ENCODE measurements at regions not wholly inside any gene's neighbourhood (a gene's known extent, or its start where the extent isn't known, plus 50 kb on each side); places are given as distances from the start of the nearest gene placed in this dataset.

DNA sequence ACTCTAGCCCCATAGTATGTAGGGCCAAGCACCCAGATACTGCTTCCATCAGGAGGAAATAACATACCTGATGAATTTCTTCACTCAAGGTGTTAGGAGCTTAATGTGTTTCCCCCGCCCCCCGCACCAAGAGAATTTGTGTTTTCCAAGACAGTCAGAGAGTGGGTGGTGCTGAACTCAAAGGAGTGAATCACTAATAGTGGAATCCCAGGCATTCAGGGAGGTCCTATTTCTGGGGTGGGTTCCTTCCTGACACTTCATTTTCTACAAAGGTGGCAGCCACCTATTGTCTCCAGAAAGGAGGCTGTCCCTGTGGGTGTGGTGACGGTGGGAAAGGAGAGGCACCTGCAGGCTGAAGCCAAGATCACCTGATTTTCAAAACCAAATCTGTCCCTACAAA, 50.8 kb upstream of the ELF5 start:
- in situ Hi-C loops (cut with HindIII; ENCODE audit: low sequenced_read_pairs), result no loop called here
- no peak for DNase-seq (ENCODE audit: low spot score)

DNA sequence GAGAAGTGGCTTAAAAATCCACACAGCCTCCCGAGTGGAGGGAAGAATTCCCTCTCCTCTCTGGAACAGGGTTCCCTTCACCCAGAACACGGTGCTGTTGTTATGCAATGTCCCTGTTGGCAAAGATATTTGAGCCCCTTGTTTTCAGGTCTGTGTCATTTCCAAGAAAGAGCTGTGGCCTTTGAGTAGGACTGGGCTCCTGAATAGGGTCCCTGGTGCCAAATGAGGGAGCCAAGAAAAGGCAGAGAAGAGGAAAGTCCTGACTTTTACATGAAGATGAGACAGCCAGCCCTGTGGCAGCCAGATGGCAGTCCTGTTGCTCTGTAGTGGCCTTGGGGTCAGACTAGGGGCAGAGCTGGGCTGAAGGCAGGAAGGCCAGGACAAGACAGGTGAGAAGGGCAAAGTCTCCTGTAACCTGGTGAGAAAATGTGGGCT, 51.2 kb upstream of the ELF5 start:
- peak; percentile 32 for DNase-seq (ENCODE audit: low spot score)
- in situ Hi-C loops (cut with HindIII; ENCODE audit: low sequenced_read_pairs), result no loop called here

DNA sequence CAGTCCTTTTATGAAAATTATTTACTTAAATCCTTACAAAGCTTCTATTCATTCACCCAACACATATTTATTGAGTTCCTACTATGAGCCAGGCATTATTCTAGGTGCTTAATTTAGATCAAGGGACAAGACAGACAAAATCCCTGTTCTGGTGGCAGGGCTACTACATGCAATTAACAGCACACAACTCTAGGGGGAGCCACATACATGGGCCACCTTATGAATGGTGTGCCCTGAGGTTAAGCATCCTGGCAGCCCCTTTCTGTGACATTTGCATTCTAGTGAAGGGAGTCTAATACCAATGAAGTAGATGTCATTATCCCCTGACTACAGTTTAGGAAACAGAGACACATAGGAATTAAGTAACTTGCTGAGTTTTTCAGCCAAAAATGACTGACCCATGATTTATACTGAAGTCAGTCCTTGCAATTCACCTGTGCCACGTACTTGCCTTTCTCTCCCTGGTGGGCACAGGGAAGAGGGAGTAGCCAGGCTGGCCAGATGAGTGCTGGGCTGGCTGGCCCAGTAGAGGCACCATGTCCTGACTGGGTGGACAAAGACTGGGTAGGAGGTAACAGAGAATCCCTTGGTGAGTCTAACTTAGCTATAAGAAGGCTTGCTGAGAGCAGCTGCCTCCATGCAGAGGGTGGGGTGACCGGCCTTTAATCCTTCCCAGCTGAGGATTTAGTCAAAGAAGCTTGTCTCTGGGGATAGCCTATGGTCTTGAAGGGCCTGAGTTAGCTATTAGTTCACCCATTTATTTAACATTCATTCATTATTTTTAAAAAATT, 52.0 kb upstream of the ELF5 start:
- in situ Hi-C loops (cut with HindIII; ENCODE audit: low sequenced_read_pairs), result no loop called here
- DNase-seq (ENCODE audit: low spot score), result no peak

DNA sequence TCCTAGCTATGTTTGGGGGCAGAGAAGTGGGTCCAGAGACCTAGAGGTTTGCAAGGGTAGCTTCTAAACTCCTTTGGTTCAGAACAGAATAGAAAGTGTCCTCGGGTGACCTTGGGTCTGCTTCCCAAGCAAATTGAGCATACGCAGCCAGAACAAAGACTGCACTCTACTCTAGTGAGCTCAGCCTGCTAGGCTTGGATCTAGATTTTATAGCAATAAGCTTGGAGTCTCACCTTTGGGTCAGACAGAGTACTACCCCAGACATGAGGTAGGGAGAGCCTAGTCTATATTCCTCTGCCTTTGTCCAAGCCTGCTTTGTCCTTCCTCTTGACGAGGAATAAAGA, 52.6 kb upstream of the ELF5 start:
- in situ Hi-C loops (cut with HindIII; ENCODE audit: low sequenced_read_pairs), result no loop called here

DNA sequence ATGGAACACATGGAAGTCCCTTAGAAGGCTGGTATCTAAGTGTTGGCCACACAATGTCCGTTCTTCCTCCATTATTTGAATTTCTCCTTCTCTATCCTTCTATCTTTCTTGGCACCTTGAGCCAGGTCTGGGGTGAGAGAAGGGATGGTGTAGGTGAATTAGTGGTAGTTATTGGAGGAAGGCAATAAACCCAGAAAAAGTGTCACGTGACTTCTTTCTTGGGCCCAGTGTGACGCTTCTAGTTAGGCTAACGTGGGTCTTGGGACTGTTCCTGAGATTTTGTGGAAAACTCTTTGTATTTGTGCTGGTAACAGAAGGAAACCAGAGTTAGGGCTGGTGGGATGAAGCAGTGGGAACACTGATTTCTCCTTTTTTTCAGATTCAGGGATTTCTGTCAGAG, 53.1 kb upstream of the ELF5 start:
- no peak for DNase-seq (ENCODE audit: low spot score)
- in situ Hi-C loops (cut with HindIII; ENCODE audit: low sequenced_read_pairs), result no loop called here

More for the DNA sequence above, 52.6 kb upstream of the ELF5 start:
- DNase-seq (ENCODE audit: low spot score), result no peak

DNA sequence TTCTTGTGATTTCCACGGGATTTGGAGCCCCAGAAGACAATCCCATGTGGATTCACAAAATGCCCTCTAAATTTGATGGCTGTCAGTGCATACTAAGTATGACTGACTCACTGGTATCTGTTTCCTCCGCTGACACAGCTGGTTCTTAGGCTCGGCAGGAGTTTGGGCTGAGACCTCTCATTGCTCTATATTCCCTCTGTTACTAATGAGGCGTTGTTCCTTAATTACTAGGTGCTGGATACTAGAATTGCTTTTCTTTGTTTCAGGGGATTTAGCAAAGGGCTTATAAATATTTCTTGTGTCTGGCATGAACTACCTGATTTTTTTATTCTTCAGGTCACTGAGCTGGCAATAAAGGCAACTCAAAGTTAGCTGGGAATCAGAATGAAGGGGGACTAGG, 53.2 kb upstream of the EHF start:
- DNase-seq (ENCODE audit: low spot score), result no peak
- in situ Hi-C loops (cut with HindIII; ENCODE audit: low sequenced_read_pairs), result no loop called here

DNA sequence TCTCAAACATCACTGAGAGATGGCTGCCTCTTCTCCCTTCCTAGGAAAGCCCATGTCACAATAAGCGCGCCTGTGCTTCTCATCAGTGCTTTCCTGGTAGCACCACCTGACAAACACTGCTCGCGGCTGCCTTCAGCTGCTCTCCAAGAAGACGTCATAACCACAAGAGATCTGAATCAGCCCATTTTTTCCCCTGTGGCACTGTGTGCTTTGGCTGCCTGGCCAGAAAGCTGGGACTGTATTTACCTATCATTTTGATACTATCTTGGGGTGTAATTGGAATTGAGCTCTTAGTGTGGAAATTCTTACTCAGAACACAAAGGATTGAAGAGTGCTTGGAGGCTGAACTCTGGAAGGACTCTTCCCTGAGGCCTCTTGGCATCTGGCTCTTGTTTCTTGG, 50.3 kb upstream of the EHF start:
- no peak for DNase-seq (ENCODE audit: low spot score)

More for the DNA sequence above, 50.3 kb upstream of the EHF start:
- in situ Hi-C loops (cut with HindIII; ENCODE audit: low sequenced_read_pairs), result no loop called here
